Peyer's patch (tissue), 4 donors: ENCODE measurements at regions not wholly inside any gene's neighbourhood (a gene's known extent, or its start where the extent isn't known, plus 50 kb on each side); places are given as distances from the start of the nearest gene placed in this dataset.

Source experiments
- POLR2A ChIP-seq, 2 donors: fragments of 450-650 bp; IDR thresholded peaks; one replicate each; pipeline ENCODE4 v1.5.1; 2017; ENCODE audit warnings: antibody characterized with exemption in 2 of 2, mild to moderate bottlenecking in 2 of 2, moderate library complexity in 2 of 2
- TF ChIP-seq, protein P1 (sequence below), 6 experiments: fragments of 450-650 bp in 4 of 6; fragments of 200-600 bp in 2 of 6; sonication (generic) in 1 of 6; IDR thresholded peaks; one replicate each; pipeline ENCODE4 v1.5.1; 2017 to 2019; ENCODE audit warnings: antibody characterized with exemption in 6 of 6, mild to moderate bottlenecking in 3 of 6, moderate library complexity in 1 of 6

DNA sequence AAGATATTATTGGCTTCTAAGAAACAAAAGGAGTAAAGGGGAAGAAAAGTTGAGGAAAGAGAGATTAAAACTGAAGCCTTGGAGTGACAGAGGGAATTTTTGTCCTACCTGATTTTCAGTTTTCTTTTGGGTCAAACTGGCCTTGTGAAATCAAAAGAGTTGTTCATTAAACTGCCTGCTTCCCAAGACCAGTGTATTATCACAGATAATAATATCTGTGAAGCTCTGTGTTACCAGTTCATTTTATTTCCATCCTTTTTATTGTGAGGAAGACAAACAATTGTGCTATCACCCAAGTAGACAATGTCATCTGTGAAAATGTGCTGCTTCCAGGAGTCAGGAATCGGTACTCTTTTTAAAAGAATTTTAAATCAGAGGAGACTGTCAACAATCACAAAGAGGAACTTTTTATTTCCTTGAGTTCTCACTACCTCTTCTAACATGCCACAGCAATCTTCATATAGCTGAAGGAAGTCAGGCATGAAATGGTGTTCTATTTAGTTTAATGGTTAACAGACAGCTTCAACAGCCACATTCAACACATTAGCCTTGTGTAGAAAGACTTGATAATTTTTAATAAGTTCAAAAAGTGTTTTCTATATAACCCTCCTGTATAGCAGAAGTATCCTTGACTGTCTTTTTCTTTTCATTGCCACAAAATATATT, 554.8 kb downstream of the PIK3C3 start:
- TF ChIP-seq, protein P1, sequence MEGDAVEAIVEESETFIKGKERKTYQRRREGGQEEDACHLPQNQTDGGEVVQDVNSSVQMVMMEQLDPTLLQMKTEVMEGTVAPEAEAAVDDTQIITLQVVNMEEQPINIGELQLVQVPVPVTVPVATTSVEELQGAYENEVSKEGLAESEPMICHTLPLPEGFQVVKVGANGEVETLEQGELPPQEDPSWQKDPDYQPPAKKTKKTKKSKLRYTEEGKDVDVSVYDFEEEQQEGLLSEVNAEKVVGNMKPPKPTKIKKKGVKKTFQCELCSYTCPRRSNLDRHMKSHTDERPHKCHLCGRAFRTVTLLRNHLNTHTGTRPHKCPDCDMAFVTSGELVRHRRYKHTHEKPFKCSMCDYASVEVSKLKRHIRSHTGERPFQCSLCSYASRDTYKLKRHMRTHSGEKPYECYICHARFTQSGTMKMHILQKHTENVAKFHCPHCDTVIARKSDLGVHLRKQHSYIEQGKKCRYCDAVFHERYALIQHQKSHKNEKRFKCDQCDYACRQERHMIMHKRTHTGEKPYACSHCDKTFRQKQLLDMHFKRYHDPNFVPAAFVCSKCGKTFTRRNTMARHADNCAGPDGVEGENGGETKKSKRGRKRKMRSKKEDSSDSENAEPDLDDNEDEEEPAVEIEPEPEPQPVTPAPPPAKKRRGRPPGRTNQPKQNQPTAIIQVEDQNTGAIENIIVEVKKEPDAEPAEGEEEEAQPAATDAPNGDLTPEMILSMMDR (IDR thresholded peaks at IDR 0.05): no peak
- TF ChIP-seq POLR2A (IDR thresholded peaks at IDR 0.05): no peak
